Activated naive CD4-positive, alpha-beta T cell treated with anti-CD3 and anti-CD28 coated beads for 36 hours (primary cell): ENCODE measurements at regions not wholly inside any gene's neighbourhood (a gene's known extent, or its start where the extent isn't known, plus 50 kb on each side); places are given as distances from the start of the nearest gene placed in this dataset.

Experiments
- CTCF ChIA-PET: fragments of 350-600 bp; sonication (Branson Sonifier 250); formaldehyde crosslinking; loops from one replicate; lab custom pipeline; 2021; ENCODE audit warnings: antibody characterized with exemption; lab: Charles Lee
- DNase-seq: peaks from one replicate; pipeline ENCODE4 v3.0.0-alpha.2; 2020
- H3K27ac Mint-ChIP-seq: one replicate; pipeline ENCODE4 v1.8.0; 2021; ENCODE audit warnings: mild to moderate bottlenecking, mixed read lengths
- H3K27me3 Mint-ChIP-seq: one replicate; pipeline ENCODE4 v1.8.0; 2021; ENCODE audit warnings: low read depth, mixed read lengths
- H3K36me3 Mint-ChIP-seq: one replicate; pipeline ENCODE4 v1.8.0; 2021; ENCODE audit warnings: low read depth, mixed read lengths
- H3K4me1 Mint-ChIP-seq: one replicate; pipeline ENCODE4 v1.8.0; 2021; ENCODE audit warnings: low read depth, mixed read lengths
- H3K4me3 Mint-ChIP-seq: one replicate; pipeline ENCODE4 v1.8.0; 2021; ENCODE audit warnings: mild to moderate bottlenecking, moderate library complexity, mixed read lengths
- H3K9me3 Mint-ChIP-seq: one replicate; pipeline ENCODE4 v1.8.0; 2021; ENCODE audit warnings: mixed read lengths
- intact Hi-C: fragments of 100-400 bp; cut with micrococcal nuclease; formaldehyde crosslinking; loops from one replicate; pipeline ENCODE4 v1.15.1; 2023

DNA sequence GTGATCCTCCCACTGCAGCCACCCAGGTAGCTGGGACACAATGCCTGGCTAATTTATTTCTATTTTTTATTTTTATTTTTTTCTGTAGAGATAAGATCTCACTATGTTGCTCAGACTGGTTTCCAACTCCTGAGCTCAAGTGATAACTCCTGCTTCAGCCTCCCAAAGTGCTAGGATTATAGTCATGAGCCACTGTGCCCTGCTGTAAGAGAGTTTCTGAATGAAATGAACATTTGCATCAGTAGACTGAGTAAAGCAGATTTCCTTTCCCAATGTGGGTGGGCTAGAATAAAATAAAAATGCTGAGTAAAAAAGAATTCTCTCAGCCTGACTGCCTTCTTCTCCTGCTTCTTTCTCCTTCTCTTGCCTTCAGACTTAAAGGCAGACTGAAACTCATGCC lies 555.4 kb upstream of the PITX2 start:
- no peaks in the 10 kb centered on the region for H3K4me1 Mint-ChIP-seq
- no peaks in the 10 kb centered on the region for H3K27me3 Mint-ChIP-seq
- no peaks in the 10 kb centered on the region for H3K36me3 Mint-ChIP-seq
- no peak for DNase-seq
- no peak overlapping the region for H3K27ac Mint-ChIP-seq
- H3K4me3 Mint-ChIP-seq: no peak overlapping the region
- intact Hi-C loops: no loop called here
- CTCF ChIA-PET: no interaction called here
- H3K9me3 Mint-ChIP-seq: no peaks in the 10 kb centered on the region

DNA sequence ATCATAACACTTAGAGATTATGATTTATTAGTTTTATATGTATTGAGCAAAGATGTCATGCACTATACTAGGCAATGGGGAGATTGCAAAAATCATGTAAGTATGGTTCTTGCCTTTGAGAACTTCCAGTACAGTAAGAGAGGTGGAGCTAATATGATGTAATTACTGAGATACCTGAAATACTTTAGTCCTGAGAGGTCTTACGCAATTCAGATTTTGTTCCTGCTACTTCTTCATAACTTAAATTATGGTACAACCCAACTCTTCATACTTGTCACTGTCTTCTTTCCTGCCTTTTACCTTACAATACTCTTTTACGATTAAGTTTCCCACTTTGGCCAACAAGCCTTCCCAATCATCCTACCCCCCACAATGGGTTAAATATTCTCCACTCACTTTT lies 564.2 kb upstream of the PITX2 start:
- Mint-ChIP-seq H3K27me3 (no peaks in the 10 kb centered on the region), H3K27ac (no peak overlapping the region), H3K36me3 (no peaks in the 10 kb centered on the region), H3K4me1 (no peaks in the 10 kb centered on the region), H3K4me3 (no peak overlapping the region), H3K9me3 (peaks cover 4% of the 10 kb centered on the region)
- CTCF ChIA-PET: no interaction called here
- no peak for DNase-seq
- intact Hi-C loops: no loop called here

DNA sequence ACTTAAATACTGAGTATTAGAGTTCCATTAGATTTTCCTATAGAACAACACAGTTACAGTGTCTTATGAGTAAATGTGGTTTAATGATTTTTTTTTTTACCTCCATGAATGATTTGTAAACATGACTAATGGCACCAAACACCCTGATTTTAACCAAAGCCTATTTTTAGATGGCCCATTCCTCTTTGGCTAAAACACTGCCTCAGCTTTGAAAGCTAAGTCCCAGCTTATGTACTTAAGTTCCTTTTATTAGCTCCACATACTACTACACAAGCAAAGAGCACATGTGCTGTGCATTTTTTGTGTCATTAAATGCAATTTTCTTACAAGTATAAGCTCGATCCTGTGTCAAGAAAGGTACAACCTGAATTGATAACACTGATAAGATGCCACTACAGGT lies 575.6 kb upstream of the PITX2 start:
- Mint-ChIP-seq H3K27ac (no peak overlapping the region), H3K4me1 (no peaks in the 10 kb centered on the region)
- CTCF ChIA-PET: no interaction called here

DNA sequence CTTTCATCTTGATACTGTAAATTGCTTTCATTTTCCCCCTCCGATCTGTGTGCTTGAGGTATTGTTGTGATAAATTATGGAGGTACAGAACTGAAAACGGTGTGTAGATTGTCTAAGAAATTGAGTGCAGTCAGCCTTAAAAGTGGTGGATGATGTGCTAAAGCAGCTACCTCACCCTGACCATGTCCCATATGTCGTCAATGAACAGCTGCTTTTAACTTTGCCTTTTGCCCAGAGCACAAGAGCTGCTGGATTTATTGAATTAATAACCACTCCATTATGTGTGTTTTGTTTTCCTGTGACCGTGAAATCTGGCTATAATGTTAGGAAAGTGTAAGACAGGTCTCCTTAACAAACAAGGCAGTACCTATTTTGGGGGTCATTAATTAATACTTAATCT lies 581.9 kb upstream of the PITX2 start:
- no peaks in the 10 kb centered on the region for H3K27me3 Mint-ChIP-seq
- intact Hi-C loops: no loop called here
- H3K27ac Mint-ChIP-seq: no peak overlapping the region
- peaks cover 1% of the 10 kb centered on the region for H3K9me3 Mint-ChIP-seq
- CTCF ChIA-PET: no interaction called here
- no peak overlapping the region for H3K4me3 Mint-ChIP-seq
- H3K4me1 Mint-ChIP-seq: no peaks in the 10 kb centered on the region
- H3K36me3 Mint-ChIP-seq: no peaks in the 10 kb centered on the region
- no peak for DNase-seq

More for the DNA sequence above, 575.6 kb upstream of the PITX2 start:
- intact Hi-C loops: no loop called here
- peaks cover 3% of the 10 kb centered on the region for H3K9me3 Mint-ChIP-seq
- no peak for DNase-seq
- H3K36me3 Mint-ChIP-seq: no peaks in the 10 kb centered on the region
- H3K4me3 Mint-ChIP-seq: no peak overlapping the region
- no peaks in the 10 kb centered on the region for H3K27me3 Mint-ChIP-seq

DNA sequence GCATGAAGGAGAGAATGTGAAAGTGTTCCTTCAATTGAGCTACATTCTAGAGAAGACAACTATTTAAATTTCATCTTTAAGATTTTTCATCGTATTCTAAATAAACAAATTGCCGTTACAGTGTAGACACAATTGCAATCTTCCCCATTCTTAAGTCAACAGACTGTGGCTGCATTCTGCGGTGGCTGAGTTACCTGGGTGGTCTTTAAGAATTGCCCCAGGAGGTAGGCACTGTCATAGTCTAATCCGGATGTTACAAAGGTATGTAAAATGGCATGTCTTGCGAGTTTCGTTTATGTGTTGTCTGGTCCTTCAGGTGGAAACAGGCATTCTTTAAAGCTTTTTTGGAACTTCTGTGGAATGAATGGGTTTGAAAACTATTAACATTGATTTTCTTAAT lies 586.1 kb upstream of the PITX2 start:
- no peak for DNase-seq
- Mint-ChIP-seq H3K4me1 (no peaks in the 10 kb centered on the region), H3K4me3 (no peak overlapping the region), H3K27ac (no peak overlapping the region), H3K27me3 (no peaks in the 10 kb centered on the region), H3K36me3 (no peaks in the 10 kb centered on the region), H3K9me3 (peaks cover 1% of the 10 kb centered on the region)
- intact Hi-C loops: no loop called here
- CTCF ChIA-PET: no interaction called here

DNA sequence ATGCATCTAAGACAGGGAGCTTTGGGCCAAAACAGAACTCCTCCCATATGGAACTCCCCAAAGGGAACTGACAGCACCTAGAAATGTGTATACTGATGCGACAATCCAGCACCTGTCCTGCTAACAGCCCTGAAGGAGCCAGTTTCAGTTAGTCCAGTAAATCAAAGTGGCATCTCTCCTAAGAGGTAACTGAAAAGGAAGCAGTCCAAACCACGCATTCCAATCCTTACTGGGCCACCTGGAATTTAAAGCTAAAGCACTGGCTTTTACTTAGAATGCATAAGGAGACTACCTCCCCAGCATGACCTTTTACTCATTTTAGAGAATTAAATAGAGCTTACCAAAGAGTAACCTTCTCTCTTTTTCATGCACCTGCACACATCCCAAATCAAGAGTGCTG lies 586.8 kb upstream of the PITX2 start:
- H3K36me3 Mint-ChIP-seq: no peaks in the 10 kb centered on the region
- H3K9me3 Mint-ChIP-seq: peaks cover under 1% of the 10 kb centered on the region
- no peak overlapping the region for H3K27ac Mint-ChIP-seq
- no peak overlapping the region for H3K4me3 Mint-ChIP-seq
- no peaks in the 10 kb centered on the region for H3K27me3 Mint-ChIP-seq
- CTCF ChIA-PET: interaction anchor here (0.6 kb wide), 1 partner anchor 1821 kb away, joined by 3 read pairs; no protein-coding TSS in a partner anchor
- no peak for DNase-seq
- intact Hi-C loops: no loop called here
- H3K4me1 Mint-ChIP-seq: no peaks in the 10 kb centered on the region

DNA sequence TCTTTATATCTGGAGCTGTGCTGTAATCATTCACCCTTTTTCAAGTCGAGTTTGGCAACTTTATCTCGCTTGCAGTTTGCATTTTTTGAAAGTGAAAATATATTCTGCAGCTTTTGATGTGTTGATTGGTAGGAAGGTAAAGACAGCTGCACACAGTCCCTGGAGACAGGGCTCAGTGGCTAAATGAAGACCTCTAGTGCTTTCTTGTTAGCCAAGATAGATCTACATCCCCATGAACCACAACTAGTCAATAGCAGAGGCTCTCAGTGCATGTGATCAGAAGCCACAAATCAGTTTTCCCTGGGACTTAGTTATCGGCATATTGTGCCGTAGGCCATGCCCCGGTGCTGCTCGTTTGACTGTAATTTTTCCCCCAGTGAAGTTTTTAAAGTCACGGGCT lies 587.7 kb upstream of the PITX2 start:
- H3K9me3 Mint-ChIP-seq: no peaks in the 10 kb centered on the region
- intact Hi-C loops: no loop called here
- CTCF ChIA-PET: no interaction called here
- no peak overlapping the region for H3K4me3 Mint-ChIP-seq
- H3K27me3 Mint-ChIP-seq: no peaks in the 10 kb centered on the region
- DNase-seq: no peak
- no peaks in the 10 kb centered on the region for H3K36me3 Mint-ChIP-seq
- H3K27ac Mint-ChIP-seq: no peak overlapping the region
- no peaks in the 10 kb centered on the region for H3K4me1 Mint-ChIP-seq

DNA sequence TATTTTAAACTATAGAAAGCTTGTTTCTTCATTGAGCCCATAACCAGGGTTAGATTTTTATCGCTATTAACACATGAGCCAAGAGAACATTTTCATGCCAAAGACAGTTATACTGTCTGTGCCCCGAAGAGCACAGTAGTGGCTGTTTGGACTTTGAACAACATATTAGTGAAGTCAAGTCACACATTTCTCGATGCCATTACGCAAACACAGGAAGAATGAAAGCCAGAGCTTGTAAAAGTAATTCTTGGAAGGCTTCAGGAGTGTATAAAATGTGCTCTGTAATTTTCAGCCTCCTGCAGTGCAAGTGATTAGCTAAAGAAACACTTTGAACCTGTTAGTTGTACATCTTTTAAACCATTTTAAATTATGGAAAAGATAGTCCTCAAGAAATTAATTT lies 590.7 kb upstream of the PITX2 start:
- H3K9me3 Mint-ChIP-seq: no peaks in the 10 kb centered on the region
- no peak overlapping the region for H3K4me3 Mint-ChIP-seq
- no peak overlapping the region for H3K27ac Mint-ChIP-seq
- intact Hi-C loops: no loop called here
- H3K36me3 Mint-ChIP-seq: no peaks in the 10 kb centered on the region
- no peaks in the 10 kb centered on the region for H3K27me3 Mint-ChIP-seq
- no peak for DNase-seq
- no peaks in the 10 kb centered on the region for H3K4me1 Mint-ChIP-seq
- CTCF ChIA-PET: no interaction called here

DNA sequence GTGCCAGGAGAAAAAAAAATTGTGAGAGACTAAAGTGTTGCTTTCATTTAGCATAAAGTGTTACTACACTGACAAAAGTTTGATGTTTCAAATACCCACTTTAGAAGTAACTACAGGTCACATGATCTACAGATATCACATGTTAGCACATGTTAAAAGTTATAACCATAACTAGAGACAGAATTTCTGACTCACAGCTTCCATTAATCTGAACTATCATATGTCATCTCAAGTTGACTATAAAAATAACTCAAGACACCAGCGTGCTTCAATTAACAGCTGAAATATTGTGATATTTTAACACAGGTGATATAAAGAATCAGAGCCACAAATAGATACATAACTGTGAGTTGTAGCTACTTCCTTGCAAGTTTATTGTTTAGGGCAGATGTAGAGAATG lies 591.5 kb upstream of the PITX2 start:
- Mint-ChIP-seq H3K4me3 (no peak overlapping the region), H3K36me3 (no peaks in the 10 kb centered on the region), H3K9me3 (peaks cover 2% of the 10 kb centered on the region), H3K27me3 (no peaks in the 10 kb centered on the region), H3K4me1 (no peaks in the 10 kb centered on the region), H3K27ac (no peak overlapping the region)
- intact Hi-C loops: no loop called here
- CTCF ChIA-PET: no interaction called here
- no peak for DNase-seq

DNA sequence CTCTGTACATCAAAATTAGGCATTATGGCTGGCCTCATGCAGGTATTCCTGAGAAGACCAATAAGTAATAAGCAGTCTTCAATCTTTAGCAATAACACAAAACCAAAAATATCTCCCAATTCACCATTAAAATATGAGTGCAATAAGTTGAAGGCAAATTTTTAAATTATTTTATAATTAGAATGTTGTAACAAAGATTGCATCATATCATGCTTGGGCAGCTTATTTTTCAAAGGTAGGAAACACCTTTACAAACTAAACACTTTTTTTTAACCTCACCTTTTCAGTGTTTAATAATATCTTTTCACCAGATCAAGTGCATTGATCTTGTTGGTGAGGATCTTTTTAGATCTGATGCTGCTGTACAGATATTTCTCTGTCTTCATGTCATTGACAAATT lies 592.9 kb upstream of the PITX2 start:
- H3K4me3 Mint-ChIP-seq: no peak overlapping the region
- H3K4me1 Mint-ChIP-seq: no peaks in the 10 kb centered on the region
- no peaks in the 10 kb centered on the region for H3K27me3 Mint-ChIP-seq
- intact Hi-C loops: no loop called here
- peaks cover 2% of the 10 kb centered on the region for H3K9me3 Mint-ChIP-seq
- DNase-seq: no peak
- H3K27ac Mint-ChIP-seq: no peak overlapping the region
- CTCF ChIA-PET: interaction anchor here (0.6 kb wide), 1 partner anchor 154 kb away, joined by 4 read pairs; no protein-coding TSS in a partner anchor
- H3K36me3 Mint-ChIP-seq: no peaks in the 10 kb centered on the region

DNA sequence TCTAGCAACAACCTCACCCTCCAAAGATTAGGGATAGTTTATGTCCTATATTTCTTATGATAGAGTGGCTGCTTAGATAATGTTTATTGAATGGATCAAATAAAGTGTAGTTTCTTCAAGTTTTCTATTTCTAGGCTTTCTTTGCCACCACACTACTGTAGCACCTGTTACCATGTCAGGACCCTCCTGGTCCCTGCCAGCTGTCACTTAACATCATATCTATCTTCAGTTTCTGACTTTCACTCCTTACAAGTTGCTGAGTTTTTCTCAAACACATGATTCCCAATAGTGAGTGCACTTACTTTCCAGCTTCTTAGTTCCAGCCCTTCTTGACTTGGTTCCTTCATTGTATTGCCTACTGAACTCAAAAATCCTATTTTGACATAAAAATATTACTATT lies 593.9 kb upstream of the PITX2 start:
- CTCF ChIA-PET: no interaction called here
- no peaks in the 10 kb centered on the region for H3K36me3 Mint-ChIP-seq
- H3K27ac Mint-ChIP-seq: no peak overlapping the region
- H3K27me3 Mint-ChIP-seq: no peaks in the 10 kb centered on the region
- DNase-seq: no peak
- peaks cover 2% of the 10 kb centered on the region for H3K9me3 Mint-ChIP-seq
- no peak overlapping the region for H3K4me3 Mint-ChIP-seq
- H3K4me1 Mint-ChIP-seq: no peaks in the 10 kb centered on the region
- intact Hi-C loops: no loop called here

DNA sequence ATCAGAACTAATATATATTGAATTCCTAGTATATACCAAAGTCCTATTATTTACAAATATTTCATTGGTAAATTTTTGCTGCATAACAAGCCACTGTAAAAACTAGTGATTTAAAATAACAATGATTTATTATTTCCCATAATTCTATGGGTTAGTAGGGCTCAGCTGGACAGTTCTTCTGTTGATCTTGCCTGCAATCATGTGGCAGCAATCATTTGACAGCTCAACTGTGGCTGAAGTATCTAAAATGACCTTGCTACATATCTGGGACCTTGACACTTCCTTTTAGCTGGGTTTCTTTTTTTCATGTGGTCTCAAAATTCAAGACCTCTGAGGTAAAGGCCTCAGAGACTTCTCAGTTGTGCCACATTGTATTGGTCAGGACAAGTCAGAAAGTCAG lies 598.5 kb upstream of the PITX2 start:
- H3K4me1 Mint-ChIP-seq: no peaks in the 10 kb centered on the region
- H3K27me3 Mint-ChIP-seq: no peaks in the 10 kb centered on the region
- intact Hi-C loops: no loop called here
- no peak overlapping the region for H3K27ac Mint-ChIP-seq
- no peak for DNase-seq
- H3K36me3 Mint-ChIP-seq: no peaks in the 10 kb centered on the region
- no peak overlapping the region for H3K4me3 Mint-ChIP-seq
- CTCF ChIA-PET: no interaction called here
- peaks cover 4% of the 10 kb centered on the region for H3K9me3 Mint-ChIP-seq

DNA sequence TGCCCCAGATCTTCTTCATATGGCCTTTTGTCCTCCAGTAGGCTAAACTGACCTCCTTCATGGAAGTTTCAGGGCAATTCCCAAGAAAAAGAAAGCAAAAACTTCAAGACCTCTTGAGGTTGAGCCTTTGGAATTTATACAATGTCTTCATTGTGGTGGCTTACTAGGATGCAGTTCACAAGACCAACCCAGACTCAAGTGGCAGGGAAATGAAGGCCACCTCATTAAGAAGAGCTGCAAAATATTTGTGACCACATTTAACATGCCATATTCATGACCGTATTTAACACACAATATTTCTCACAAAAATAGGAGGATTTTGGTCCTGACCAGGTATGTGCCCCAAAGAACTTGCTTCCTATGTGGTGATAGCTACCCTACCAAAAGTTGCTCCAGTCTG lies 605.5 kb upstream of the PITX2 start:
- no peaks in the 10 kb centered on the region for H3K36me3 Mint-ChIP-seq
- H3K4me3 Mint-ChIP-seq: no peak overlapping the region
- intact Hi-C loops: no loop called here
- CTCF ChIA-PET: no interaction called here
- H3K27me3 Mint-ChIP-seq: no peaks in the 10 kb centered on the region
- no peak for DNase-seq
- no peak overlapping the region for H3K27ac Mint-ChIP-seq
- no peaks in the 10 kb centered on the region for H3K4me1 Mint-ChIP-seq
- peaks cover 2% of the 10 kb centered on the region for H3K9me3 Mint-ChIP-seq

DNA sequence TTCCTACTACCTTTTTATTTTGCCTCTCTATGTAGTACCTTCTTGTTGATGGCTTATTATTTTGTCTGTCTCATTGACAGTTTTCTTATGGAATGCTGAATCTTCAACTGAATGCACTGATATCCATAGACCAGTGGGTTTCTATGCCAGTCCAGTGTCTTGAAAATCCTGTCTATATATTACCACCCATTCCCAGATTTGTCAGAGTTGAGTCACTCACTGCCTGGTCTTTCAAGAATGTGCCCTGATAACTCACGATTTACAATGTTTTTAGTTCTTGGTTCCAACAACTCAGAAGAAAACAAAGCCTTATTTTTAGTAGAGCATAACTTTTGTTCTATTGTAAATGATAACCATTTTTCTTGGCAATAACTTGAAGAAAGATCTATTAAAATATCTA lies 606.0 kb upstream of the PITX2 start:
- intact Hi-C loops: no loop called here
- peaks cover 2% of the 10 kb centered on the region for H3K9me3 Mint-ChIP-seq
- no peaks in the 10 kb centered on the region for H3K4me1 Mint-ChIP-seq
- H3K4me3 Mint-ChIP-seq: no peak overlapping the region
- H3K27me3 Mint-ChIP-seq: no peaks in the 10 kb centered on the region
- no peak overlapping the region for H3K27ac Mint-ChIP-seq
- no peak for DNase-seq
- H3K36me3 Mint-ChIP-seq: no peaks in the 10 kb centered on the region
- CTCF ChIA-PET: no interaction called here
